K562 (cell line): ENCODE measurements at regions not wholly inside any gene's neighbourhood (a gene's known extent, or its start where the extent isn't known, plus 50 kb on each side); places are given as distances from the start of the nearest gene placed in this dataset.

Experiments used
- ATAC-seq: fragments of 200-7000 bp; cut with Tn5 transposase; 3 replicates; pipeline ENCODE4 v1.9.1; 2020; ENCODE audit warnings: moderate library complexity
- BruUV-seq: library from RNA; stranded (reverse); fragments of 400-500 nt; replicated peaks from 2 replicates; lab custom pipeline; 2021; lab: Mats Ljungman, UMichigan
- CTCF ChIA-PET: fragments of 300-600 bp; formaldehyde crosslinking; extraction: SDS; loops from one replicate; lab custom pipeline; 2021; ENCODE audit warnings: low intra/inter-chr PET ratio; lab: Yijun Ruan, JAX
- POLR2A ChIA-PET: fragments of 300-600, 350-650 bp; sonication (Branson Sonifier 250); formaldehyde crosslinking; extraction: SDS; loops from one replicate; lab custom pipeline; 2021; ENCODE audit warnings: antibody characterized with exemption, inconsistent platforms; lab: Yijun Ruan, JAX
- DNase-seq, 4 experiments: peaks; one replicate each; pipeline versions ENCODE4 v3.0.0 to v3.0.0-alpha.2; 2011 to 2018; ENCODE audit warnings: low spot score in 3 of 4, mixed read lengths in 3 of 4; ENCODE audit errors: extremely low read depth in 1 of 4
- FAIRE-seq: peaks from 2 replicates; lab custom pipeline; 2011; peaks lifted over from hg19 to GRCh38; lab: Jason Lieb, UNC
- H2AFZ ChIP-seq: 2 replicates; pipeline ENCODE4 v1.6.0; 2011; ENCODE audit warnings: low read depth, low read length, control low read depth, inconsistent platforms
- H3K27ac ChIP-seq: fragments of 200-600 bp; 3 replicates; pipeline ENCODE4 v1.8.0; 2011; ENCODE audit warnings: low read depth, mild to moderate bottlenecking, control low read depth, inconsistent platforms, low read length, moderate library complexity, mixed read lengths; ENCODE audit errors: extremely low read depth
- H3K27me3 ChIP-seq, 2 experiments: fragments of 300-600 bp in 1 of 2; 2 replicates in 1 of 2; 3 replicates in 1 of 2; pipeline versions ENCODE4 v1.6.0 to v1.8.0; 2011; ENCODE audit warnings: inconsistent platforms in 2 of 2, low read length in 2 of 2, mild to moderate bottlenecking in 1 of 2, mixed read lengths in 1 of 2, moderate library complexity in 1 of 2; ENCODE audit not compliant: control insufficient read depth in 2 of 2, insufficient read depth in 2 of 2
- H3K36me3 ChIP-seq: fragments of 300-600 bp; 3 replicates; pipeline ENCODE4 v1.8.0; 2011; ENCODE audit warnings: mild to moderate bottlenecking, low read length, inconsistent platforms; ENCODE audit not compliant: control insufficient read depth, insufficient read depth
- H3K4me1 ChIP-seq, 2 experiments: fragments of 200-600 bp in 1 of 2; replicated peaks in 1 of 2; 2 replicates in 1 of 2; 3 replicates in 1 of 2; pipeline versions ENCODE4 v1.5.1 to v1.8.0; 2011; ENCODE audit warnings: inconsistent platforms in 2 of 2, low read length in 2 of 2, mild to moderate bottlenecking in 1 of 2, mixed read lengths in 1 of 2, moderate library complexity in 1 of 2; ENCODE audit not compliant: control insufficient read depth in 2 of 2, insufficient read depth in 2 of 2
- H3K4me2 ChIP-seq: 2 replicates; pipeline ENCODE4 v1.6.1; 2011; ENCODE audit warnings: low read length, control low read depth, inconsistent platforms, mixed read lengths; ENCODE audit not compliant: insufficient read depth
- H3K4me3 ChIP-seq: fragments of 200-600 bp; sonication (generic), shearing (Covaris generic); 2 replicates; pipeline ENCODE4 v1.5.1; 2016; ENCODE audit warnings: control low read depth, inconsistent platforms
- H3K79me2 ChIP-seq: fragments of 200-600 bp; 3 replicates; pipeline ENCODE4 v1.8.0; 2011; ENCODE audit warnings: low read length, inconsistent platforms; ENCODE audit not compliant: control insufficient read depth, insufficient read depth
- H3K9ac ChIP-seq, 2 experiments: 2 replicates each; pipeline versions ENCODE4 v1.6.0 to v1.6.1; 2011; ENCODE audit warnings: low read depth in 2 of 2, low read length in 2 of 2, control low read depth in 1 of 2, inconsistent platforms in 1 of 2, mild to moderate bottlenecking in 1 of 2, mixed read lengths in 1 of 2; ENCODE audit not compliant: insufficient read depth in 1 of 2
- H3K9me1 ChIP-seq: one replicate; pipeline ENCODE4 v1.6.0; 2011; ENCODE audit warnings: inconsistent platforms, mild to moderate bottlenecking, low read length, moderate library complexity; ENCODE audit not compliant: control insufficient read depth, insufficient read depth
- H3K9me3 ChIP-seq: replicated peaks from 2 replicates; pipeline ENCODE4 v1.5.1; 2011; ENCODE audit warnings: low read depth, low read length, inconsistent platforms; ENCODE audit not compliant: control insufficient read depth, insufficient read depth
- H4K20me1 ChIP-seq: replicated peaks from 2 replicates; pipeline ENCODE4 v1.6.1; 2011; ENCODE audit warnings: low read length, inconsistent platforms, mixed read lengths; ENCODE audit not compliant: control insufficient read depth, insufficient read depth
- CXXC5 ChIP-seq: fragments of 250-450 bp; sonication (Bioruptor Pico); IDR thresholded peaks from 2 replicates; pipeline ENCODE4 v1.8.0; 2022; ENCODE audit warnings: inconsistent platforms, mild to moderate bottlenecking, moderate library complexity
- KDM1A ChIP-seq, 2 experiments: fragments of 450-650 bp; IDR thresholded peaks; 2 replicates each; pipeline ENCODE4 v1.6.1; 2016; ENCODE audit warnings: mild to moderate bottlenecking in 2 of 2
- NCOA6 ChIP-seq: fragments of 450-650 bp; IDR thresholded peaks from 2 replicates; pipeline ENCODE4 v1.6.1; 2017; ENCODE audit warnings: mild to moderate bottlenecking
- NR0B1 ChIP-seq: fragments of 450-650 bp; IDR thresholded peaks from one replicate; pipeline ENCODE4 v1.6.1; 2018; ENCODE audit warnings: mild to moderate bottlenecking, moderate library complexity; ENCODE audit not compliant: partially characterized antibody
- SPI1 ChIP-seq: IDR thresholded peaks from 2 replicates; pipeline ENCODE4 v1.6.1; 2011; ENCODE audit warnings: low read depth, low read length, control low read depth, borderline replicate concordance
- TCF7 ChIP-seq: sonication (generic); IDR thresholded peaks from 2 replicates; pipeline ENCODE4 v1.6.1; 2016; ENCODE audit warnings: antibody characterized with exemption, borderline replicate concordance
- TFAM ChIP-seq: fragments of 250-450 bp; sonication (Bioruptor Pico); conservative IDR thresholded peaks from 2 replicates; pipeline ENCODE4 v1.5.0; 2021; ENCODE audit warnings: mild to moderate bottlenecking, moderate library complexity
- ZFP1 ChIP-seq: fragments of 450-650 bp; formaldehyde crosslinking; IDR thresholded peaks from 2 replicates; pipeline ENCODE4 v1.4.0; 2020; ENCODE audit warnings: mild to moderate bottlenecking, mixed read lengths
- ZNF143 ChIP-seq: sonication (generic); formaldehyde crosslinking; IDR thresholded peaks from 2 replicates; pipeline ENCODE4 v1.9.0; 2022; ENCODE audit warnings: mild to moderate bottlenecking, missing genetic modification reagents
- ZNF165 ChIP-seq: fragments of 250-450 bp; sonication (Bioruptor Pico); IDR thresholded peaks from 2 replicates; pipeline ENCODE4 v1.4.0; 2020; ENCODE audit warnings: borderline replicate concordance
- WGBS: fragments of 100-300 bp; shearing (Covaris generic); methylation state at CpG from one replicate; pipeline ENCODE4 v1.1.6; 2016; ENCODE audit warnings: low coverage, mixed read lengths; ENCODE audit not compliant: insufficient coverage; ENCODE audit errors: missing lambda C conversion rate; 5-methylcytosine and 5-hydroxymethylcytosine counted together
- in situ Hi-C: fragments of 300-500 bp; cut with MboI; formaldehyde crosslinking; loops from 4 replicates; pipeline ENCODE4 v1.15.0; 2018; ENCODE audit warnings: inconsistent platforms, mixed read lengths
- intact Hi-C: fragments of 100-400 bp; cut with micrococcal nuclease; formaldehyde crosslinking; loops from 2 replicates; pipeline ENCODE4 v1.14.2; 2022

GRCh38 chr1:177411381-177411780 is 240.6 kb downstream of the BRINP2 start:
- no peaks in the 10 kb centered on the region for H3K79me2 ChIP-seq
- no TSS peak for BruUV-seq
- 0% methylated on average over 3 of the region's 3 CpGs for WGBS
- CTCF ChIA-PET = no interaction called here
- H3K9me3 ChIP-seq = no peaks in the 10 kb centered on the region
- POLR2A ChIA-PET = interaction anchor here (0.6 kb wide), 1 partner anchor 534 kb away, joined by 3 read pairs; no protein-coding TSS in a partner anchor
- FAIRE-seq (no peak), ATAC-seq (no peak), DNase-seq (no peak)
- no peaks in the 10 kb centered on the region for H3K9me1 ChIP-seq
- in situ Hi-C loops = no loop called here
- H2AFZ ChIP-seq = no peak overlapping the region
- intact Hi-C loops = no loop called here
- H3K4me1 ChIP-seq = no peaks in the 10 kb centered on the region
- no peak overlapping the region for H3K9ac ChIP-seq
- H3K27ac ChIP-seq = no peak overlapping the region
- TF ChIP-seq NR0B1 = no peak
- TF ChIP-seq ZNF165 = no peak
- no peak for TF ChIP-seq ZFP1
- no peak for TF ChIP-seq NCOA6
- no peak for TF ChIP-seq CXXC5 (CRISPR knock-in tag)
- no peak for TF ChIP-seq TCF7
- no peak for TF ChIP-seq ZNF143
- no peak for TF ChIP-seq TFAM (CRISPR knock-in tag)
- no peak for TF ChIP-seq KDM1A (IDR thresholded peaks at IDR 0.05)
- TF ChIP-seq SPI1 = no peak
- no peaks in the 10 kb centered on the region for H3K36me3 ChIP-seq
- no peaks in the 10 kb centered on the region for H4K20me1 ChIP-seq
- H3K27me3 ChIP-seq = no peaks in the 10 kb centered on the region
- H3K4me3 ChIP-seq = no peak overlapping the region
- no peak overlapping the region for H3K4me2 ChIP-seq
